Bronchial epithelial cell (primary cell): ENCODE measurements at regions not wholly inside any gene's neighbourhood (a gene's known extent, or its start where the extent isn't known, plus 50 kb on each side); places are given as distances from the start of the nearest gene placed in this dataset.

Source experiments
- DNase-seq: peaks from one replicate; pipeline ENCODE4 v3.0.0-alpha.2; 2010; ENCODE audit warnings: low read depth
- FAIRE-seq: peaks from 2 replicates; lab custom pipeline; 2011; peaks lifted over from hg19 to GRCh38; lab: Jason Lieb, UNC
- H3K27me3 ChIP-seq: 2 replicates; pipeline ENCODE4 v1.5.1; 2011; ENCODE audit warnings: low read length; ENCODE audit not compliant: control insufficient read depth, insufficient read depth
- H3K36me3 ChIP-seq: 2 replicates; pipeline ENCODE4 v1.5.1; 2011; ENCODE audit warnings: low read length; ENCODE audit not compliant: control insufficient read depth, insufficient read depth
- H3K4me3 ChIP-seq: 2 replicates; pipeline ENCODE4 v1.5.1; 2011; ENCODE audit warnings: mild to moderate bottlenecking, low read depth, low read length, control low read depth
- CTCF ChIP-seq: IDR thresholded peaks from 2 replicates; pipeline ENCODE4 v1.5.1; 2011; ENCODE audit warnings: mild to moderate bottlenecking, moderate library complexity, low read length, control low read depth, inconsistent platforms; ENCODE audit not compliant: insufficient read depth, severe bottlenecking

GRCh38 chr9:105057551-105057950 is 129.6 kb upstream of the ABCA1 start:
- DNase-seq (no peak), FAIRE-seq (no peak)
- H3K4me3 ChIP-seq = no peak overlapping the region
- no peaks in the 10 kb centered on the region for H3K27me3 ChIP-seq
- no peaks in the 10 kb centered on the region for H3K36me3 ChIP-seq
- no peak for TF ChIP-seq CTCF

- DNase-seq = peak; percentile 53
- no peaks in the 10 kb centered on the region for H3K36me3 ChIP-seq
- no peak for FAIRE-seq
- no peaks in the 10 kb centered on the region for H3K27me3 ChIP-seq
- TF ChIP-seq CTCF = no peak
- no peak overlapping the region for H3K4me3 ChIP-seq
These were observed 131.3 kb upstream of the ABCA1 start for GRCh38 chr9:105059252-105059651.

- H3K27me3 ChIP-seq = no peaks in the 10 kb centered on the region
- peak; percentile 63 for DNase-seq
- no peak overlapping the region for H3K4me3 ChIP-seq
- no peaks in the 10 kb centered on the region for H3K36me3 ChIP-seq
- no peak for TF ChIP-seq CTCF
- no peak for FAIRE-seq
These were observed 134.4 kb upstream of the ABCA1 start for GRCh38 chr9:105062222-105062855.

- FAIRE-seq = peak; percentile 96
- no peak overlapping the region for H3K4me3 ChIP-seq
These were observed 136.5 kb upstream of the ABCA1 start for GRCh38 chr9:105064248-105065097.

More at GRCh38 chr9:105064248-105065097, 136.5 kb upstream of the ABCA1 start:
- no peaks in the 10 kb centered on the region for H3K36me3 ChIP-seq
- peak; percentile 97 for DNase-seq
- TF ChIP-seq CTCF = no peak
- no peaks in the 10 kb centered on the region for H3K27me3 ChIP-seq
